ENCODE measurements at regions not wholly inside any gene's neighbourhood (a gene's known extent, or its start where the extent isn't known, plus 50 kb on each side); places are given as distances from the start of the nearest gene placed in this dataset.

- TF ChIP-seq, protein P1, sequence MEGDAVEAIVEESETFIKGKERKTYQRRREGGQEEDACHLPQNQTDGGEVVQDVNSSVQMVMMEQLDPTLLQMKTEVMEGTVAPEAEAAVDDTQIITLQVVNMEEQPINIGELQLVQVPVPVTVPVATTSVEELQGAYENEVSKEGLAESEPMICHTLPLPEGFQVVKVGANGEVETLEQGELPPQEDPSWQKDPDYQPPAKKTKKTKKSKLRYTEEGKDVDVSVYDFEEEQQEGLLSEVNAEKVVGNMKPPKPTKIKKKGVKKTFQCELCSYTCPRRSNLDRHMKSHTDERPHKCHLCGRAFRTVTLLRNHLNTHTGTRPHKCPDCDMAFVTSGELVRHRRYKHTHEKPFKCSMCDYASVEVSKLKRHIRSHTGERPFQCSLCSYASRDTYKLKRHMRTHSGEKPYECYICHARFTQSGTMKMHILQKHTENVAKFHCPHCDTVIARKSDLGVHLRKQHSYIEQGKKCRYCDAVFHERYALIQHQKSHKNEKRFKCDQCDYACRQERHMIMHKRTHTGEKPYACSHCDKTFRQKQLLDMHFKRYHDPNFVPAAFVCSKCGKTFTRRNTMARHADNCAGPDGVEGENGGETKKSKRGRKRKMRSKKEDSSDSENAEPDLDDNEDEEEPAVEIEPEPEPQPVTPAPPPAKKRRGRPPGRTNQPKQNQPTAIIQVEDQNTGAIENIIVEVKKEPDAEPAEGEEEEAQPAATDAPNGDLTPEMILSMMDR (IDR thresholded peaks at IDR 0.05; ENCODE audit: insufficient read depth, low read depth, low read length), result no peak
- no peak for TF ChIP-seq EZH2 (IDR thresholded peaks at IDR 0.05; ENCODE audit: insufficient read depth, low read length)
Measured at GRCh38 chr1:199751506-199751905, 276.0 kb upstream of the NR5A2 start.

Measured in astrocyte (in vitro differentiated cells and primary cell).